Transverse colon (tissue), 4 donors: ENCODE measurements at regions not wholly inside any gene's neighbourhood (a gene's known extent, or its start where the extent isn't known, plus 50 kb on each side); places are given as distances from the start of the nearest gene placed in this dataset.

Experiments used
- DNase-seq: peaks from one replicate; pipeline ENCODE4 v3.0.0-alpha.2; 2019
- H3K27ac ChIP-seq, 4 donors: fragments of 200-600 bp; sonication (generic); 2 replicates each; pipeline ENCODE4 v1.5.1; 2016 to 2018; ENCODE audit warnings: inconsistent platforms in 4 of 4
- H3K27me3 ChIP-seq: fragments of 200-600 bp; sonication (generic); 2 replicates; pipeline ENCODE4 v1.5.1; 2017; ENCODE audit warnings: inconsistent platforms
- H3K36me3 ChIP-seq, 4 donors: fragments of 200-600 bp; sonication (generic); 2 replicates each; pipeline ENCODE4 v1.5.1; 2017 to 2019; ENCODE audit warnings: inconsistent platforms in 4 of 4
- H3K4me1 ChIP-seq, 4 donors: fragments of 200-600 bp; sonication (generic); 2 replicates each; pipeline ENCODE4 v1.5.1; 2017 to 2020; ENCODE audit warnings: inconsistent platforms in 4 of 4
- H3K4me3 ChIP-seq, 4 donors: fragments of 200-600 bp; sonication (generic); 1 replicate in 1 of 4; 2 replicates in 3 of 4; pipeline versions ENCODE4 v1.5.1 to v1.6.1; 2017 to 2019; ENCODE audit warnings: inconsistent platforms in 4 of 4
- H3K9me3 ChIP-seq, 2 donors: fragments of 200-600 bp; sonication (generic); 2 replicates each; pipeline ENCODE4 v1.5.1; 2017 to 2019; ENCODE audit warnings: inconsistent platforms in 2 of 2
- EP300 ChIP-seq: sonication (generic); formaldehyde crosslinking; IDR thresholded peaks from one replicate; pipeline ENCODE4 v1.6.1; 2017; ENCODE audit warnings: antibody characterized with exemption, low read depth
- POLR2A ChIP-seq: fragments of 450-650 bp; IDR thresholded peaks from one replicate; pipeline ENCODE4 v1.6.1; 2016; ENCODE audit warnings: antibody characterized with exemption, mild to moderate bottlenecking, moderate library complexity
- POLR2AphosphoS5 ChIP-seq, 3 donors: sonication (generic); formaldehyde crosslinking; IDR thresholded peaks; one replicate each; pipeline ENCODE4 v1.6.1; 2016; ENCODE audit warnings: antibody characterized with exemption in 3 of 3
- WGBS, 2 donors: methylation state at CpG; one replicate each; pipeline ENCODE4 v1.1.5; 2018; ENCODE audit warnings: low coverage in 1 of 2; 5-methylcytosine and 5-hydroxymethylcytosine counted together
- in situ Hi-C, 4 donors: fragments of 200-750 bp; cut with MboI; loops; one replicate each; pipeline versions ENCODE4 v1.15.0 to v1.15.1; 2017; ENCODE audit warnings: low sequenced_read_pairs in 3 of 4, low pct_ligation_motif_present in 1 of 4, low pct_unique_long_range_greater_than_20kb in 1 of 4
- intact Hi-C: fragments of 100-400 bp; cut with DNase I; formaldehyde crosslinking; loops from one replicate; pipeline ENCODE4 v1.15.1; 2023; ENCODE audit warnings: low total_unique reads
- TF ChIP-seq, protein P1 (sequence below), 5 experiments: fragments of 200-600 bp in 3 of 5; fragments of 450-650 bp in 2 of 5; sonication (generic) in 3 of 5; IDR thresholded peaks; 1 replicate in 2 of 5; 2 replicates in 3 of 5; pipeline ENCODE4 v1.5.1; 2016 to 2017; ENCODE audit warnings: antibody characterized with exemption in 5 of 5, inconsistent platforms in 3 of 5, mild to moderate bottlenecking in 2 of 5, moderate library complexity in 1 of 5

- Histone ChIP-seq H3K4me1 (no peaks in the 10 kb centered on the region), H3K4me3 (no peak overlapping the region), H3K27ac (no peak overlapping the region), H3K9me3 (no peaks in the 10 kb centered on the region), H3K27me3 (peaks cover 63% of the 10 kb centered on the region), H3K36me3 (no peaks in the 10 kb centered on the region)
- WGBS, 2 donors, result 33 to 63% methylated on average over 1 to 7 of the region's 10 CpGs
- no peak for DNase-seq
- TF ChIP-seq POLR2A (no peak), EP300 (no peak), POLR2AphosphoS5 (IDR thresholded peaks at IDR 0.05) (no peak)
- TF ChIP-seq, protein P1, sequence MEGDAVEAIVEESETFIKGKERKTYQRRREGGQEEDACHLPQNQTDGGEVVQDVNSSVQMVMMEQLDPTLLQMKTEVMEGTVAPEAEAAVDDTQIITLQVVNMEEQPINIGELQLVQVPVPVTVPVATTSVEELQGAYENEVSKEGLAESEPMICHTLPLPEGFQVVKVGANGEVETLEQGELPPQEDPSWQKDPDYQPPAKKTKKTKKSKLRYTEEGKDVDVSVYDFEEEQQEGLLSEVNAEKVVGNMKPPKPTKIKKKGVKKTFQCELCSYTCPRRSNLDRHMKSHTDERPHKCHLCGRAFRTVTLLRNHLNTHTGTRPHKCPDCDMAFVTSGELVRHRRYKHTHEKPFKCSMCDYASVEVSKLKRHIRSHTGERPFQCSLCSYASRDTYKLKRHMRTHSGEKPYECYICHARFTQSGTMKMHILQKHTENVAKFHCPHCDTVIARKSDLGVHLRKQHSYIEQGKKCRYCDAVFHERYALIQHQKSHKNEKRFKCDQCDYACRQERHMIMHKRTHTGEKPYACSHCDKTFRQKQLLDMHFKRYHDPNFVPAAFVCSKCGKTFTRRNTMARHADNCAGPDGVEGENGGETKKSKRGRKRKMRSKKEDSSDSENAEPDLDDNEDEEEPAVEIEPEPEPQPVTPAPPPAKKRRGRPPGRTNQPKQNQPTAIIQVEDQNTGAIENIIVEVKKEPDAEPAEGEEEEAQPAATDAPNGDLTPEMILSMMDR (IDR thresholded peaks at IDR 0.05), result no peak
- in situ Hi-C loops (no loop called here), intact Hi-C loops (no loop called here)
Measured at GRCh38 chr17:49915670-49916069, 53.3 kb upstream of the DLX4 start.

GRCh38 chr17:49916854-49917515, 52.0 kb upstream of the DLX4 start:
- TF ChIP-seq EP300, result no peak
- no peak for TF ChIP-seq POLR2A
- TF ChIP-seq, protein P1 (IDR thresholded peaks at IDR 0.05), result no peak
- no peak for TF ChIP-seq POLR2AphosphoS5 (IDR thresholded peaks at IDR 0.05)
- in situ Hi-C loops (no loop called here), intact Hi-C loops (no loop called here)
- no peak for DNase-seq
- Histone ChIP-seq H3K36me3 (no peaks in the 10 kb centered on the region), H3K4me3 (no peak overlapping the region), H3K27me3 (peaks cover 50% of the 10 kb centered on the region), H3K4me1 (no peaks in the 10 kb centered on the region), H3K27ac (no peak overlapping the region), H3K9me3 (no peaks in the 10 kb centered on the region)
- WGBS, 2 donors, result 66 to 71% methylated on average over 6 to 13 of the region's 13 CpGs

DNA sequence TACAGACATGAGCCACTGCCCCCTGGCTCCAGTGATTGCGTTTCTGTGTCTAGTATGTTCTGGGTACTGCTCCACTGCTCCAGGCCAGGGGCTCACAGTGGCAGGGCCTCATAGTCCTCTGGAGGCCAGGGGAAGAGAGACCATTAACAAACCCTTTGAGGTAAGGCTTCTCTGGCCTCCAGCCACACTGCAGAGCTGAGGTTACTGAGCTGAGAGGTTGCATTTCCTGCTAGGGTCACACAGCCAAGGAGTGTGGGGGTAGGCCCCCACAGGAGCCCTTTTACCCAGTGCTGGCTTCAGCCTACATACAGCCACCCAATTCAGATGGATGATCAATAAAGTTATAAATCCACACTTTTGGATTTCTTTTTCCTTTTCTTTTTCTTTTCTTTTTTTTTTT, 50.4 kb upstream of the DLX4 start:
- intact Hi-C loops, result no loop called here
- 93% methylated on average over 1 of the region's 1 CpG; no CpG with 5 or more reads in 1 of the 2 donors for WGBS, 2 donors
- no peaks in the 10 kb centered on the region for H3K36me3 ChIP-seq
- no peak overlapping the region for H3K4me3 ChIP-seq
- no peaks in the 10 kb centered on the region for H3K4me1 ChIP-seq
- TF ChIP-seq EP300, result no peak
- TF ChIP-seq POLR2A, result no peak
- TF ChIP-seq, protein P1 (IDR thresholded peaks at IDR 0.05), result no peak
- TF ChIP-seq POLR2AphosphoS5 (IDR thresholded peaks at IDR 0.05), result no peak
- in situ Hi-C loops, result no loop called here
- no peak for DNase-seq
- no peak overlapping the region for H3K27ac ChIP-seq
- no peaks in the 10 kb centered on the region for H3K9me3 ChIP-seq
- peaks cover 36% of the 10 kb centered on the region for H3K27me3 ChIP-seq
